ENCODE measurements at regions not wholly inside any gene's neighbourhood (a gene's known extent, or its start where the extent isn't known, plus 50 kb on each side); places are given as distances from the start of the nearest gene placed in this dataset.
"Not testable (repeated sequence)": the region's sequence is repeated elsewhere in the genome, so short reads cannot be mapped to it uniquely, and the experiment has no call there.

GRCh38 chr18:70936160-70936559 is 647.3 kb downstream of the SOCS6 start:
- DNase-seq: no peak

DNA sequence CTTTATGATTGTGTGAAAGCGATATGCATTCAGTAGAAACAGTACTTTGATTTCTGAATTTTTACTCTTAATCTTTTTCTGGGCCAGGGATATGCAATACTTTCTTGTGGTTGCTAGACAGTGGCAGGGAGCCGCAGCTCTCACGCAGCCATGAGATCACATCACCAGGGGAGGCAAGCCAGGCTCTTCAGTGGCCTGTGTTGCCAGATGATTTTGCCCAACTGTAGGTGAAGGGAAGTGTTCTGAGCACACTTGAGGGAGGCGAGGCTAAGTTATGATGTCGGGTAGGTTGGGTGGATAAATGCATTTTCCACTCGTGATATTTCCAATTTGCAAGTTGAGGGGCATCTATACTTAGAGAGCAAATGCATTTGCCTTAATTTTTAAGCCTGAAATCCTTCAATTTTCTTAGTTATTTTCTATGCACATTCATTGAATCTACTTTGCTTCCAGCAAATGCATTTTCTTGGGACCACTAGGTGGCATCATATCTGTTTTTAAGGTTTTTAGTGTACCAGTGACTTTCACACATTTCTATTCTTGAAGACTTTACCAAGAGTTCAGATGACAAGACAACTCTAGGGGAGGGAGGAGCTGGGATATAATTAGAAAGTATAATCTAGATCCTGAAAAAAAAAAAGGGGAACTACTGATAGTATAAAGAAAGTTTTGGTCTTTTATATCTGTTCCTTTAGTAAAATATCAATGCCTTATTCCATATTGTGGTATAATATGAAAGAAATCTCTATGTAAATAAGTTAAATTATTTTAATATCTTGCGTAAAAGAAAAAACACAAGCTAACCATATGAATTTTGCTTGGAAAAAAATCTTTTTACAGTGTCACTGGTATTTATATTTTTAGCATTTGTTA is 643.3 kb downstream of the SOCS6 start:
- DNase-seq: peak; percentile 18

DNA sequence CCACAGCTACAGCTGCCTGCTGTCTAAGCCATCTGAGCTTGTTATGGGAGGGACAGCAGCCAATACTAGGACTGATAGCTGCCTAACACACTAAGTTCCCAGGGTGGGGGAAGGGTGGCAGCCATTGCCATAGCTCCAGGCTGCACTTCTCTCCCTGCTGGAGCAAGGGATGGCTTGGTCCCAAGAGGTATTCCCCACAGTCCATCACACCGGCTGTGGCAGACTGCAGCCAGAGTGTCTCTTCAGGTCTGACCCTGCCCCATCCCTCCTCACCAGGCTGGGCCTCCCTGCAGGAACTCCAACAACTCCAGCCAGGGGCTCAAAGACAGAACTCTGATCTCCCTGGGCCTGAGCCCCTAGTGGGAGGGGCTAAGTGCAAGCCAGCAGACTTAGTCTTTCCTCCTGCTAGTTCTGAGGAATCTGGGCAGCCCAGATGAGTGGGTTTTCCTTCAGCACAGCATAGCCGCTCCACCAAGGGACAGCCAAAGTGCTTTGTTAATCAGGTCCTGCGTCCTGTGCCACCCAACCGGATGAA is 632.1 kb downstream of the SOCS6 start:
- DNase-seq: no peak

DNA sequence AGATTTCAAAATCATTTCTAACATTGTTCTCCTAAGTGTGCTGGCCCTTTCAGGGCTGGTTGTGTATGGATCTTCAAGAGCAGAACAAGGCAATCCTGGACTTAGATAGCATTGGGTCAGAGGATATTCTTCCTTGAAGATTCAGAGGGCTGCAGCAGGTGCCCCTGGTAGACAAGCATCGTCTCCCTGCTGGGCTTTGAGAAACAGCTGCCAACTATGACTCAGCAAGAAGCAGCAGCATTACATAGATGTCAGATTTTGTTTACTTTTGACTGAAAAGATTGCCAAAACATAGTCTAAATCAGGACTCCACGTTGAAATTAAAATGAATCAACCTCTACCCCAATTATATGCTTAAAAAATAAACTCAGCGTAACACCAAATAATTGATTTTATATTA is 618.8 kb downstream of the SOCS6 start:
- DNase-seq: no peak

DNA sequence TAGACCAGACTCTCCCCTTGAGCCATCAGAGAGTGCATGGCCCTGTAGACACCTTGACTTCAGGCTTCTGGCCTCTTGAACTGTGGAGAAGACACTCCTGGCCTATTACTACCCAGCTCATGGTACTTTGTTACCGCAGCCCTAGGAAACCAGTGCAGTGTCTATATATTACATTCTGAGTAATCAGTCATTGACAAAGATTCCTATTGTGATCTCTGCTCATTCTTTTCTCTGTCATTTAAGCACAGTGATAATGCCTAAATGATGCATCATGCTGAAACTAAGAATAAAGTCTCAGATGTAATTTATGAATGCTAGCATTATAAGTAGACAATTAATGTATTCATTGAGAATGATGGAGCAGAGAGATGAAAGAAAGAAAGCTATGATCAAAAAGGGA is 603.5 kb downstream of the SOCS6 start:
- DNase-seq: no peak

DNA sequence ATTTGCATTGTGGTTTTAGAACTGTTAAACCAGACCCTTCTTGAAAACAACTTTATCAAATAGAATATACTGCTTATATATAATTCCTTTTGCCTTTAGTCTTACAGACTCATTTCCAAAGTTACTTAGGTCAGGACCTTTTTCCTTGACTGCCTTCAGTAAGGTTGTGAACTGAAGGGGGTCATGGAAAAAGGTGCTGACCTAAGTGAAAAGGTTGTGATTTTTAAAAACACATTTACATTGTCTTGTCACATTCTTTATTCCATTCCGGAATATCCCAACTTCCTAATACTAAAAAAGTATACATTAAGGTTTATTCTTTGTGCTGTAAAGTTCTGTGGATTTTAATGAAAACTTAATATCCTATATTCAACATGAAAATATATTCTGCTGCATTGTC is 581.4 kb downstream of the SOCS6 start:
- DNase-seq: no peak

DNA sequence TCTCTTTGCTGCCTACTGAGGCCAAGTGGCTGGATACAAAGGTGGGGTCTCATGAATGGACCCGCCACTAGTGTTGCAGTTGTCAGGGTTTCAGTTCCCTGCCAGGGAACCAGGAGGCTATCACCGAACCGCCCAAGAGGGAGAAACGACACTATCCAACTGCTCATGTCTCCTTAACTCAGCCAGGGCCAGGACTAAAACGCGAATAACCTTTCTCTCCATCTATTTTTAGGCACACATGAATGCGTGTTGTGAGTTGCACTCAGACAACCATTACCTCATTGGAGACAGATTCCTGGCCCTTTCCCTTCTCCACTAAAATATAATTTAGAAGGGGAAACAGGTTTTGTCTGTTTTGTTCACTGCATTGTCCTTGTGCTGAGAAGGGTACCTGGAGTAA is 559.5 kb downstream of the SOCS6 start:
- no peak for DNase-seq

DNA sequence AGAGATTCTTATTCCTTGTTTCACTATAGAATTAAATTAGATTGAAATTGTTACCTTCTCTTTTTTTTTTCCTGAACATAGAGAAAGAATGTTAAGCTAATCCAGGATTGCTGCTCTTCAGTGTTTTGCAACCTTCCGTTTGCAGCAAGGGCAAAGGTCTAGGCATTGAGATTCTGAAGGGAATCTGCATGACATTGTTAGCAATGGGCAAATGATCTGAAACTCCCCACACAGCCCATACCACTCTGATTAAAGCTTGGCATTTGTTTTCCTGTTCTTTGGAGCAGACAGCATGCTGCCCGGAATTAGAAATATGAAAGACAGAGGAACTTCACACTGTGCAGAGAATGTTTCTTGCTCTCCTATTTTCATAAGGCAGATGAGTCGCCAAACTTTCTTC is 551.8 kb downstream of the SOCS6 start:
- no peak for DNase-seq

GRCh38 chr18:70827632-70828031 is 538.8 kb downstream of the SOCS6 start:
- DNase-seq: no peak

DNA sequence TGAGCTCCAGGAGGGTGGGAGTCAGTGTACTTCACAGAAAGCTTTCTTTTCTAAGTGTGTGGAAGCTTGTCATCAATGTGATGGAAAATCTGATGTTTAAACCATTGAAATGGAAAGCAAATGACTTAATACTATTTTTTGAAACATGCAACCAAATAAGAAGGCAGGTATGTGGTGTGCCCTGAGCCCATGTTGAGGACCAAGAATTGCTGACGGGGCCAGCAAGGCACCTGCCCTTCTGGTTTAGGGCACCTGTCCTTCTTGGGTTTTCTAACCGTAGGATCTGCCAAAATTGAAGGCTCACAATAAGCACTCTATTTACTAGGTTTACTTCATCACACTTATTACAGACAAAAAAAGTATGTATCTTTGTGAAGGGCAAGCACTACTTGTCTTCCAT is 537.7 kb downstream of the SOCS6 start:
- DNase-seq: no peak

- no peak for DNase-seq
These were observed 533.8 kb downstream of the SOCS6 start for GRCh38 chr18:70822691-70823090.

- DNase-seq: no peak
These were observed 533.3 kb downstream of the SOCS6 start for GRCh38 chr18:70822117-70822516.

- no peak for DNase-seq
These were observed 519.7 kb downstream of the SOCS6 start for GRCh38 chr18:70808481-70809056.

DNA sequence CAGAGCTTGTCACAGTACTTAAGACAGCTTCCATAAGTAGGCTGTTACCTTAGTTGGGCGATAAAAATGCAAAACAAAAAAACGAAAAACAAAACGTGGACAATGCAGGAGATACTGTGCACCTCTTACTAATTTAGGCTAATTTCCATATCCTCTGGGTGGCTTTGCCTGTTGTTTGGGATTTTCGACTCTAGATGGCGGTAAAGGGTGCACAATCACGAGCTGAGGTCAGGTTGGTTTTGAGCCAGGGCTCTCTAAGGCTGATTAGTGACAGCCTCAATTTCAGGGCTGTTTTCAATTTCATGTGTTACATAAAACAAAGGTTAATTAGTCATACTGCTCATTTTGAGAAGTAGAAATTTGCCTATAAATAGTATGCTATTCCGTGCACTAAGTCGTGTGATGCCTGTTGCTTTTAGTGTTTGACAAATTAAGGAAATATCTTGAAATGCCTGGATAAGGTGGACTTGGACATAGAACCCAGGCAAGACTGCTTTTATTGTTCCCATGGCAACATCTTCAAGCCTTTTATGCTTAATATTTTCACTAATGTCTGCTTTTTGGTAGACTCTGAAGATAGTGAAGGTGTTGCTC is 493.1 kb downstream of the SOCS6 start:
- peak; percentile 63 for DNase-seq

DNA sequence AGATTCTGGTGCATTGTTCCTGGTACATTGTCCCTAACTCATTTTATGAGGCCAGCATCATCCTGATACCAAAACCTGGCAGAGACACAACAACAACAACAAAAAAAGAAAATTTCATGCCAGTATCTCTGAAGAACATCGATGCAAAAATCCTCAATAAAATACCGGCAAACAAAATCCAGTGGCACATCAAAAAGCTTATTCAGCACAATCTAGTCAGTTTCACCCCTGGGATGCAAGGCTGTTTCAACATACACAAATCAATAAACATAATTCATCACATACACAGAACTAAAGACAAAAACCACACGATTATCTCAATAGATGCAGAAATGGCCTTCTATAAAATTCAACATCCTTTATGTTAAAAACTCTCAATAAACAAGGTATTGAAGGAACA is 477.4 kb downstream of the SOCS6 start:
- not testable (repeated sequence) for DNase-seq

- no peak for DNase-seq
These were observed 474.0 kb downstream of the SOCS6 start for GRCh38 chr18:70762812-70763211.

GRCh38 chr18:70758780-70759179 is 469.9 kb downstream of the SOCS6 start:
- DNase-seq: no peak

- DNase-seq: no peak
These were observed 465.6 kb downstream of the SOCS6 start for GRCh38 chr18:70754486-70754885.

DNA sequence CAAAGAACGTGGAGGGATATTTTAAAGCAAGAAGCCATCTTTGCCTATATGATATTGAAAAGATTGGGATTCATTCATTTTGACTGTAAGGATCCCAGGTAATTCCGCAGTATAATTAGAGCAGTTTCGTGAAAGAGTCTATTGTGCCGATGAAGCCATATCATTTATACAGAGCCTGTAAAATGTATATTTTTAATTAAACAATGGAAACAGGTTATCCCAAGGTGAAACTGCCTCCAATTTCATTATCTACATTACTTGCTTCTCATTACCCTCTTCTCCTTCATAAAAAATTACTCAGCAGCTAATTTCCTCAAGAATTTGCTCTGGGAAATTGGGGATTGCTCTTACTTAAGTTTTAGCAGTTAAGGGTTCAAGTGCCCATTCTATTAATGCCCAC is 444.1 kb downstream of the SOCS6 start:
- DNase-seq: no peak

DNA sequence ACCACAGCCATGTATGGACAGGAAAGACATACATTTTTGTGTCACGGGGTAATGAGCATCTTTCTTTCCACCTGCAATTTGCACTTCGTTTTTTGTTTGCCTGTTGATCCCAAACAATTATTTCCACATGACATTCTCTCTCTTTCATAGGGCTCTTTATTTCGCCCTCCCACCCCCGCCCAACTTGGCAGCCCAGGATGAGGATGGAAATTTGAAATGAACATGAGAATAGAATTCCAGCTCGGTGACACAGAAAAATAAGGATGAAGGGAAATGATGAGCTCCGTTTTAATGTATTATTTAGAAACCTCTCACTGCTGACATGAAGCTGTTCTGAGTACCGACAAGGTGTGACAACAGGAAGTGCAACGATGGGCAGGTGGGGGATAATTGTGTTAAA is 443.3 kb downstream of the SOCS6 start:
- DNase-seq: no peak

DNA sequence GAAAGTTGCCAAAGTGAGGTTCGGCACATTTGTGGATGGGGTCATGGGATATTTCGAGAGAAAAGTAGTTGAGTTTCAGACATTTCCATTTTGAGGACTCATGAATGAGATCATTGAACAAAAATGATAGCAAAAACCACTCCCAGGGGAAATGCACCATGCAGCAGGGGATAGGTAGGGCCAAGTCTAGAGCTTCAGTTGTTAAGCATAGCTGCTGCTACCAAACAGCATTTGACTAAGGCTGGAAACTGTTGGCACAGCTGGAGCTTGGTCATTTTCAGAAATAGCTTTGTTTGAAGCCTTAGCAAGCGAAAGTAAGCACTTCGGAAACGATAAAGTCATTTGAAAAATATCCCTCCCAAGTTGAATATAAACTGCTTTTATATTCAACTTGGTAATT is 431.8 kb downstream of the SOCS6 start:
- DNase-seq: no peak

- no peak for DNase-seq
These were observed 420.9 kb downstream of the SOCS6 start for GRCh38 chr18:70709720-70710119.

DNA sequence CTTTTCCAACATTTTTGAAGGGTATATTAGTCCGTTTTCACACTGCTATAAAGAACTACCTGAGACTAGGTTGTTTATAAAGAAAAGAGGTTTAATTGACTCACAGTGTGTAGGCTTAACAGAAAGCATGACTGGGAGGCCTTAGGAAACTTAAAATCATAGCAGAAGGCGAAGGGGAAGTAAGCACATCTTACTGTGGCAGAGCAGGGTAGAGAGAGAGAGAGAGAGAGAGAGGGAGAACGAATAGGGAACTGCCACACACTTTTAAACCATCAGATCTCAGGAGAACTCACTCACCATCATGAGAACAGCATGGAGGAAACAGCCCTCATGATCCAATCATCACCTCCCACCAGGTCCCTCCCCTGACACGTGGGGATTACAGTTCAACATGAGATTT is 420.3 kb downstream of the SOCS6 start:
- DNase-seq: no peak

DNA sequence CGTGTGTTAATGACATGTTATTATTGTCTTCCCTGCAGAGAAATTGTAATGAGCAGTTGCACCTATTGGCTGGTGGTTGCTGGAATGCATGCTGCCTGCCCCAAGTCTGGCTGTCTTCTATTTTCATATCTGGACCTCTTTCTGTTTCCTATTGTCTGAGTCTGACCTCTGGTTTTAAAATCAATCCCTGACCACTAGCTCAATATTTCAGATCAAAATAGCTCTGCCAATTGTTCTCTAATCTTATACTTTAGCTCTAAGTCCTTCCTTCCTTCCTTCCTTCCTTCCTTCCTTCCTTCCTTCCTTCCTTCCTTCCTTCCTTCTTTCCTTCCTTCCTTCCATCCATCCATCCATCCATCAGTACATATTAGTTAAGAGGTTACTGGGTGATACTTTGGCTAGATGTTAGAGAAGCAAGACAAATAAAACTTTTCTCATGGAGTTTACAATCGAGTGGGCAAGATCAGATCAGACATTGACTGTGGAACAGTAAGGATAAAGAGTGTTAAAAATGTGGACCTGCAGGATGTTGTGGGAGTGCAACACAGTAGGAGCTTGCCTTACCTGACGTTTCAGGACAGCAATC is 417.1 kb downstream of the SOCS6 start:
- no peak for DNase-seq

All from activated CD4-positive, alpha-beta T cell treated with anti-CD3 and anti-CD28 coated beads, Interleukin-10, Interleukin-2, amounts not matched to agents 100 ng/mL and 50 ng/mL, durations not matched to agents 16 hours and 8 hours (primary cell).